ENCODE measurements at regions not wholly inside any gene's neighbourhood (a gene's known extent, or its start where the extent isn't known, plus 50 kb on each side); places are given as distances from the start of the nearest gene placed in this dataset.

DNA sequence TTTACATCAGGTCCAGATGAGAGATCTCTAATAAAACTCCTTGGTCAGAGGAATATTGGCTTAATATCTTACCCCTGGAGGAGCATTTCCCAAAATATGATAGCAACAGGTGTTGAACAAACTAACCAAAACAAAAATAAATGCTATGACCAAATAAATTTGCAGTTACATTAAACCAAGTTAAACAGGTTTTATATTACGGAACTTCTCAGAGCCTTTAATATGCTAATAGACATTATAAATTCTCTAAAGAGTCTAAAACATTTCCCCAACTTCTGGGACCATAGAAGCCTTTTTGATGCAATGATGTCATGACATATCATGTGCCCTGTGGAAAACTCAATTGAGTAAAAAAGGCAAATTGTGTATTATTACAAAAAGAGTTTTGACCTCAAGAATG lies 90.9 kb upstream of the ARMC2 start:
- H3K36me3 ChIP-seq, result no peaks in the 10 kb centered on the region
- no peaks in the 10 kb centered on the region for H3K27me3 ChIP-seq
- no peak overlapping the region for H3K4me3 ChIP-seq (ENCODE audit: low read depth, low read length)
- H3K4me1 ChIP-seq, result peaks cover 4% of the 10 kb centered on the region; the same call in 1 of the 2 replicates
- no peaks in the 10 kb centered on the region; the same call in none of the 2 replicates for H3K9me3 ChIP-seq
- TF ChIP-seq, protein P1, sequence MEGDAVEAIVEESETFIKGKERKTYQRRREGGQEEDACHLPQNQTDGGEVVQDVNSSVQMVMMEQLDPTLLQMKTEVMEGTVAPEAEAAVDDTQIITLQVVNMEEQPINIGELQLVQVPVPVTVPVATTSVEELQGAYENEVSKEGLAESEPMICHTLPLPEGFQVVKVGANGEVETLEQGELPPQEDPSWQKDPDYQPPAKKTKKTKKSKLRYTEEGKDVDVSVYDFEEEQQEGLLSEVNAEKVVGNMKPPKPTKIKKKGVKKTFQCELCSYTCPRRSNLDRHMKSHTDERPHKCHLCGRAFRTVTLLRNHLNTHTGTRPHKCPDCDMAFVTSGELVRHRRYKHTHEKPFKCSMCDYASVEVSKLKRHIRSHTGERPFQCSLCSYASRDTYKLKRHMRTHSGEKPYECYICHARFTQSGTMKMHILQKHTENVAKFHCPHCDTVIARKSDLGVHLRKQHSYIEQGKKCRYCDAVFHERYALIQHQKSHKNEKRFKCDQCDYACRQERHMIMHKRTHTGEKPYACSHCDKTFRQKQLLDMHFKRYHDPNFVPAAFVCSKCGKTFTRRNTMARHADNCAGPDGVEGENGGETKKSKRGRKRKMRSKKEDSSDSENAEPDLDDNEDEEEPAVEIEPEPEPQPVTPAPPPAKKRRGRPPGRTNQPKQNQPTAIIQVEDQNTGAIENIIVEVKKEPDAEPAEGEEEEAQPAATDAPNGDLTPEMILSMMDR (IDR thresholded peaks at IDR 0.05; ENCODE audit: low read depth, low read length), result no peak
- DNase-seq, result no peak

DNA sequence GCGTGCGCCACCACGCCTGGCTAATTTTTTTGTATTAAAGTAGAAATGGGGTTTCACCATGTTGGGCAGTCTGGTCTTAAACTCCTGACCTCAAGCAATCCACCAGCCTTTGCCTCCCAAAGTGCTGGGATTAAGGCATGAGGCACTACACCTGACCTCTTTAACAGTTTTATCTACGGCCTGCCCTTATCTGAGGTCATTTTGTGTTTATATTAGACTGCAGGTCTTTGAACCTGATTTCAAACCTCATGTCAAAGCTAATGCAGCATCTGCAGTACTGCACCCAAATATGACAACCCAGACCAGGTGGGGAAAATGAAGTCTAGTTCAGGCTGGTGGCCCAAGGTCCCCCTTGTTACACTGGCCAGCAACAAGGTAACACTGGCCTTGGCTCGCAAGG lies 89.3 kb upstream of the ARMC2 start:
- TF ChIP-seq, protein P1 (IDR thresholded peaks at IDR 0.05; ENCODE audit: low read depth, low read length), result no peak
- Histone ChIP-seq H3K4me1 (no peaks in the 10 kb centered on the region), H3K36me3 (no peaks in the 10 kb centered on the region), H3K27me3 (no peaks in the 10 kb centered on the region), H3K9me3 (no peaks in the 10 kb centered on the region; the same call in 1 of the 2 replicates), H3K4me3 (ENCODE audit: low read depth, low read length) (no peak overlapping the region)
- DNase-seq, result no peak

DNA sequence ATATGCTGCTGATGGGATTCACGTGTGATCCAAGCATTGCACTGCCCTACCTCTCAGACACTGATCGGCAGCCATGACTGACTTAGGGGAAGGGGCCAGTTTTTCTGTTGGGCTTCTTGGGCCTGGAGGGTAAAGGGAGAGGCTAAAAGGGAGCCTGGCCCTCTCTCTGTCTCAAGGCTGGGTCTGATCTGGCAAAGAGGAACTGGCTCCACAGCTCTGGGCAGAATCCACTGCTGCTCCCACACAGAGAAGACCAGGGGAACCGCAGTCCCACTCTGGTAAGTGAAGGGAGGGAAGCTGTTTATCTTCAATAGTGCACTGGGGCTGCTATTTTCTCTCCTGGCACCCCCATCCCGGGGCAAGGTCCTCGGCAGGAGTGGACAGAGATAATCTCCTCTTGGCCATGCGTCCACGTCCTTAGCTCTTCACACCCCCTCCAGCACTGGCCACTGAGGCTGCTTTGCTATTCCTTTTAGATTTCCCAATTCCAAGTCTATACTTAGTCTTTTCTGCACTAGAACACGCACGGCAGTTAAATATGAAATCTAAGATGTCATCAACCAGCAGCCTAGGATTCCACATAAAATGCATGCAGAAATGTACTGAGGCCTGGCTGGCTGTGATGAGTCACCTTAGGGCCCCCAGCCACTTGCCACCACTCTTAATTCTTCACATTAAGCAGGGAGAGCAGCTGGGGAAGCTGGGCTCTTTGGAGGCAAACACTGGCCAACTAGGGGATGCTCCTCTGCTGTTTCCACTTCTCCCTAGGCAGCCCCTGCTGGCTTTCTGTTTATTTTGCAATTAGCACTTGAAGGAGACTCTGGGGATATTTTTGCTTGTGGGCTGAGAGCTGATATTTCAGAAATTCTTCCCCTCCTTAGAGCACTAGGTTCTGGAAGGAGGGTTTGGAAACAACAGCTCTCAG lies 87.8 kb upstream of the ARMC2 start:
- peak; percentile 52 for DNase-seq
- Histone ChIP-seq H3K4me3 (ENCODE audit: low read depth, low read length) (no peak overlapping the region), H3K36me3 (no peaks in the 10 kb centered on the region), H3K4me1 (no peaks in the 10 kb centered on the region), H3K9me3 (no peaks in the 10 kb centered on the region), H3K27me3 (no peaks in the 10 kb centered on the region)
- TF ChIP-seq, protein P1 (IDR thresholded peaks at IDR 0.05; ENCODE audit: low read depth, low read length), result no peak

DNA sequence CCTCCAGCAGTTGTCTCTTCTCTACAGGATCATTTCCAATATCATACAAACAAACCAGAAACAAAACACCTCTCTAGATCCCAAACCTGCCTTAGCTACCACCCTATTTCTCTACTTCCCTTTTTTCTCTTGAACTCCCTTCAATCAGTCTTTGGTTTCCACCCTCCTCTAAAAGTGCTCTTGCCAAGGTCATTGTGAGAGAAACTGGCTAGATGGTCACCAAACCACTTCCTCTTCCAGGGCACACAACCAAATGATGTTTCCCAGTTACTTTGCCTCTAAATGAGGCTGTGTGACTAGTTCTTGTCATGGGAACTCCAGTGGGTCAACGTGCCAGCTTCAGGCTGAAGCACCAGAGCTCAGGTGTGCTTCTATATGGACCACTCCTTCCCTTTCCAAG lies 85.8 kb upstream of the ARMC2 start:
- no peak for DNase-seq
- H3K9me3 ChIP-seq, result no peaks in the 10 kb centered on the region
- H3K4me3 ChIP-seq (ENCODE audit: low read depth, low read length), result no peak overlapping the region
- TF ChIP-seq, protein P1 (IDR thresholded peaks at IDR 0.05; ENCODE audit: low read depth, low read length), result no peak
- H3K4me1 ChIP-seq, result no peaks in the 10 kb centered on the region
- H3K27me3 ChIP-seq, result no peaks in the 10 kb centered on the region
- no peaks in the 10 kb centered on the region for H3K36me3 ChIP-seq

DNA sequence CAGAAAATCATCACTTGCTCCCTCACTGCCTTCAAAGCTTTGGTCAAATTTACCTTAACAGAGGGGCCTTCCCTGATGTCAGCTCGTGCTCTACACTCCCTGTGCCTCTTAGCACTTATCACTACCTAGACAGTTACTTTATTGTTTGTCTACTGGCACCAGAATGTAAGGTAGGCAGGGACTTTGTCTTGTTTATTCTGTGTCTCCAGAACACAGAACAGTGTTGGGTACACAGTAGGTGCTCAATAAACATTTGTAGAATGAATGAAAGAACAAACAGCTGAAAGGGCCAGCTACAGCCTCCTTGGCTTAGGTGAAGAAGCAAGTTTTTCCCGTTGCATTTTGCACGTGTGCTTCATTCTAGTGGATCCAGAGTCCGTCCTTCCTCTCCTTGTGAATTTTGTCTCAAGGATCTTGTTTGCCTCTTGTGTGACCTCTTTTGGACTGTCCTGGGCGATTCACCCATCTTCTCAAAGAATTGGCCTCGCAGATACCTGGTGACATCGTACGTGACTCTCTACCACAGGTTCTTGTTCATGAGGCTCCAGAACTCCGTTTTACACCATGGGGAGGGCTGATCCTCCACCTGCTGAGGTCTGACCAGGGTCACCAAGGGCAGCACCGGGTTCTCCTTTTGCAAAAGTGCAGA lies 84.2 kb upstream of the ARMC2 start:
- TF ChIP-seq, protein P1 (IDR thresholded peaks at IDR 0.05; ENCODE audit: low read depth, low read length), result no peak
- no peaks in the 10 kb centered on the region for H3K36me3 ChIP-seq
- H3K4me3 ChIP-seq (ENCODE audit: low read depth, low read length), result no peak overlapping the region
- no peaks in the 10 kb centered on the region for H3K27me3 ChIP-seq
- no peak for DNase-seq
- no peaks in the 10 kb centered on the region for H3K4me1 ChIP-seq
- no peaks in the 10 kb centered on the region for H3K9me3 ChIP-seq

DNA sequence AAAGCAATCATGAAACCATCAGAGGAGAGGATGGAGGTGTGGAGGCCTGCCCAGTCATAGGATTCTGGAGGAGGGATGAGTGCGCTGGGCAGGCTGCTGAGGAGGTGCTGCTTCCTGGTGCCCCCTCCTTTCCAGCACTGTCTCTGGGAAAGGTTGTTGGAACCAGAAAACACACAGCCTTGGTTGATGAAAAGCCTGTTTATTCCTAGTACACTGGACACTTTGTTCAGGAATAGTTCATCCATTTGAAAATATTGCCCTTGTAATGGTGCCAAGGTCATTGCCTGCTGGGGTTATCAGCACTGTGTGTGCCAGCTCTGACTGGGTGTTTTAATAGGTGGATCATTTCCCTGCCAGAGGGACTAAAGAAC lies 83.7 kb upstream of the ARMC2 start:
- H3K27me3 ChIP-seq, result no peaks in the 10 kb centered on the region
- no peaks in the 10 kb centered on the region for H3K4me1 ChIP-seq
- H3K4me3 ChIP-seq (ENCODE audit: low read depth, low read length), result no peak overlapping the region
- no peaks in the 10 kb centered on the region for H3K36me3 ChIP-seq
- TF ChIP-seq, protein P1 (IDR thresholded peaks at IDR 0.05; ENCODE audit: low read depth, low read length), result no peak
- no peaks in the 10 kb centered on the region for H3K9me3 ChIP-seq
- DNase-seq, result no peak

Measured in BE2C (cell line).